OCI-LY7 (cell line): ENCODE measurements at regions not wholly inside any gene's neighbourhood (a gene's known extent, or its start where the extent isn't known, plus 50 kb on each side); places are given as distances from the start of the nearest gene placed in this dataset.

Experiments
- BruUV-seq: library from RNA; stranded (reverse); fragments of 400-500 nt; replicated peaks from 2 replicates; lab custom pipeline; 2021; lab: Mats Ljungman, UMichigan
- CTCF ChIA-PET: fragments of 300-600 bp; sonication (Branson Sonifier 250); formaldehyde crosslinking; loops from one replicate; lab custom pipeline; 2022; ENCODE audit warnings: antibody characterized with exemption; ENCODE audit not compliant: unreplicated experiment; lab: Charles Lee
- POLR2A ChIA-PET: fragments of 300-600 bp; sonication (Branson Sonifier 250); formaldehyde crosslinking; loops from one replicate; lab custom pipeline; 2022; ENCODE audit warnings: antibody characterized with exemption; lab: Charles Lee
- DNase-seq: peaks from one replicate; pipeline ENCODE4 v3.0.0-alpha.2; 2015; ENCODE audit warnings: low spot score
- H2AFZ ChIP-seq: fragments of 200-600 bp; sonication (generic), shearing (Covaris generic); 2 replicates; pipeline ENCODE4 v1.6.1; 2014; ENCODE audit warnings: mild to moderate bottlenecking, antibody characterized with exemption, low read length, moderate library complexity
- H3K27ac ChIP-seq: fragments of 200-600 bp; sonication (generic); 2 replicates; pipeline ENCODE4 v1.5.1; 2014; ENCODE audit warnings: mixed run types, low read depth, mild to moderate bottlenecking, moderate library complexity, low read length, inconsistent platforms; ENCODE audit not compliant: poor library complexity, severe bottlenecking
- H3K36me3 ChIP-seq: fragments of 200-600 bp; sonication (generic); 2 replicates; pipeline ENCODE4 v1.6.1; 2014; ENCODE audit warnings: mild to moderate bottlenecking, antibody characterized with exemption, low read length, moderate library complexity, mixed read lengths; ENCODE audit not compliant: insufficient read depth
- H3K4me1 ChIP-seq: fragments of 200-600 bp; sonication (generic); 2 replicates; pipeline ENCODE4 v1.5.1; 2014; ENCODE audit warnings: mild to moderate bottlenecking, low read length; ENCODE audit not compliant: insufficient read depth, poor library complexity, severe bottlenecking
- H3K4me2 ChIP-seq: fragments of 200-600 bp; sonication (generic); 2 replicates; pipeline ENCODE4 v1.6.1; 2014; ENCODE audit warnings: mild to moderate bottlenecking, low read length
- H3K4me3 ChIP-seq: fragments of 200-600 bp; sonication (generic); 2 replicates; pipeline ENCODE4 v1.5.1; 2014; ENCODE audit warnings: mild to moderate bottlenecking, low read depth, low read length; ENCODE audit not compliant: poor library complexity, severe bottlenecking
- H3K79me2 ChIP-seq: fragments of 200-600 bp; sonication (generic); 2 replicates; pipeline ENCODE4 v1.6.1; 2016; ENCODE audit warnings: low read depth, mild to moderate bottlenecking, low read length, moderate library complexity, mixed read lengths; ENCODE audit not compliant: insufficient read depth
- H3K9me2 ChIP-seq: fragments of 200-600 bp; sonication (generic); 2 replicates; pipeline ENCODE4 v1.6.1; 2016; ENCODE audit warnings: mild to moderate bottlenecking, low read length, mixed read lengths; ENCODE audit not compliant: insufficient read depth
- H3K9me3 ChIP-seq: fragments of 200-600 bp; sonication (generic); 2 replicates; pipeline ENCODE4 v1.6.1; 2014; ENCODE audit warnings: mild to moderate bottlenecking, mixed run types, low read length, mixed read lengths
- H4K20me1 ChIP-seq: fragments of 200-600 bp; sonication (generic); 2 replicates; pipeline ENCODE4 v1.6.1; 2014; ENCODE audit warnings: mild to moderate bottlenecking, antibody characterized with exemption, low read length, moderate library complexity, mixed read lengths; ENCODE audit not compliant: insufficient read depth
- EZH2phosphoT487 ChIP-seq: fragments of 200-600 bp; sonication (generic); IDR thresholded peaks from 2 replicates; pipeline ENCODE4 v1.6.1; 2018; ENCODE audit warnings: low read depth, borderline replicate concordance, mild to moderate bottlenecking, mixed run types, antibody characterized with exemption, low read length, moderate library complexity, mixed read lengths
- intact Hi-C: fragments of 100-400 bp; cut with micrococcal nuclease; formaldehyde crosslinking; loops from one replicate; pipeline ENCODE4 v1.10.0; 2022; ENCODE audit not compliant: unreplicated experiment
- TF ChIP-seq, protein P1 (sequence below): fragments of 200-600 bp; sonication (generic); conservative IDR thresholded peaks from 2 replicates; pipeline ENCODE4 v1.5.1; 2014; ENCODE audit warnings: mild to moderate bottlenecking, antibody characterized with exemption, low read length, moderate library complexity, mixed read lengths

DNA sequence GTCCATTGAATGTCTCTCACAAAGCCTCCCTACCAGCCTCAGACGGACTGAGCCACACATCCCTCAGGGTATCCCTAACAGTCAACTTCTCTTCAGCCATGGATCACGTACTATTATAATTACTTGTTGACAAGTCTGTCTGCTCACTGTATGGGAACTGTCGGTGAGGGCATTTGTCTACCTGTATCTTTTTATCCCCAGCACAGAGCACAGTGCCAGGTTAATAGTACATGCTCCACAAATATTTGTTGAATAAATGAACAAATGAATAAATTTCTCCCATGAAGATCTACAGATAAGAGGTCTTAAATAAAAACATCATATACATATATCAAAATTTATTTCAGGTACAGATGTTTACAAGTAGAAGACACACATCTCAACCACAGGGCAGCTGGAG, 414.0 kb downstream of the SOX9 start:
- no peaks in the 10 kb centered on the region for H3K79me2 ChIP-seq
- CTCF ChIA-PET, result no interaction called here
- intact Hi-C loops, result no loop called here

DNA sequence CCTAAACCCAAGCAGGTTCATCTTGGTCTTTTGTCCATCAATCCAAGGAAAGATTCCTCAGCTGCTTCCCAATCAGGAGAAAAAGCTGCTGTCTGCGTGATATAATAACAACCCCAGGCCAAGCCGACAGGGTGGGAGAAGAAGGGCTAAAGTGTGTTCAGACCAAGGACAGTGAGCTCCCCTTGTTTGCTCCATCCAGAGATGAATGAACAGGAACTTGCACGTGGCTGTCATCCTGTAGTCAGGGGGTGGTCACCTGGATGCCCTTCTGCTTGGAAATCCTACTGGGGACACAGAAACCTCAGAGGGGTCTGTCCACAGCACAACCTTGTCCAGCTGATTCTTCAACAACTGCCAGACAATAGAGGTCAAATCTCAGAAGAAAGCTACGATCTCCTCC, 414.5 kb downstream of the SOX9 start:
- ChIA-PET POLR2A (no interaction called here), CTCF (no interaction called here)
- H3K4me1 ChIP-seq, result no peaks in the 10 kb centered on the region
- no TSS peak for BruUV-seq
- H3K9me2 ChIP-seq, result no peaks in the 10 kb centered on the region
- no peak for DNase-seq
- H3K4me3 ChIP-seq, result no peak overlapping the region
- no peaks in the 10 kb centered on the region for H3K36me3 ChIP-seq
- H3K9me3 ChIP-seq, result peaks cover 5% of the 10 kb centered on the region; the same call in 1 of the 2 replicates
- no peaks in the 10 kb centered on the region for H3K79me2 ChIP-seq
- intact Hi-C loops, result no loop called here
- TF ChIP-seq EZH2phosphoT487, result no peak
- TF ChIP-seq, protein P1, sequence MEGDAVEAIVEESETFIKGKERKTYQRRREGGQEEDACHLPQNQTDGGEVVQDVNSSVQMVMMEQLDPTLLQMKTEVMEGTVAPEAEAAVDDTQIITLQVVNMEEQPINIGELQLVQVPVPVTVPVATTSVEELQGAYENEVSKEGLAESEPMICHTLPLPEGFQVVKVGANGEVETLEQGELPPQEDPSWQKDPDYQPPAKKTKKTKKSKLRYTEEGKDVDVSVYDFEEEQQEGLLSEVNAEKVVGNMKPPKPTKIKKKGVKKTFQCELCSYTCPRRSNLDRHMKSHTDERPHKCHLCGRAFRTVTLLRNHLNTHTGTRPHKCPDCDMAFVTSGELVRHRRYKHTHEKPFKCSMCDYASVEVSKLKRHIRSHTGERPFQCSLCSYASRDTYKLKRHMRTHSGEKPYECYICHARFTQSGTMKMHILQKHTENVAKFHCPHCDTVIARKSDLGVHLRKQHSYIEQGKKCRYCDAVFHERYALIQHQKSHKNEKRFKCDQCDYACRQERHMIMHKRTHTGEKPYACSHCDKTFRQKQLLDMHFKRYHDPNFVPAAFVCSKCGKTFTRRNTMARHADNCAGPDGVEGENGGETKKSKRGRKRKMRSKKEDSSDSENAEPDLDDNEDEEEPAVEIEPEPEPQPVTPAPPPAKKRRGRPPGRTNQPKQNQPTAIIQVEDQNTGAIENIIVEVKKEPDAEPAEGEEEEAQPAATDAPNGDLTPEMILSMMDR, result no peak
- no peaks in the 10 kb centered on the region for H4K20me1 ChIP-seq
- no peak overlapping the region for H3K4me2 ChIP-seq
- H2AFZ ChIP-seq, result no peak overlapping the region
- H3K27ac ChIP-seq, result no peak overlapping the region

More for the DNA sequence above, 414.0 kb downstream of the SOX9 start:
- no peaks in the 10 kb centered on the region for H3K36me3 ChIP-seq
- no peak for TF ChIP-seq EZH2phosphoT487
- TF ChIP-seq, protein P1, result no peak
- H3K9me2 ChIP-seq, result no peaks in the 10 kb centered on the region
- no peaks in the 10 kb centered on the region for H4K20me1 ChIP-seq
- no peak overlapping the region for H3K4me2 ChIP-seq
- POLR2A ChIA-PET, result no interaction called here
- H3K27ac ChIP-seq, result no peak overlapping the region
- H3K4me1 ChIP-seq, result no peaks in the 10 kb centered on the region
- H3K4me3 ChIP-seq, result no peak overlapping the region
- H2AFZ ChIP-seq, result no peak overlapping the region
- BruUV-seq, result no TSS peak
- H3K9me3 ChIP-seq, result peaks cover 5% of the 10 kb centered on the region; the same call in 1 of the 2 replicates
- no peak for DNase-seq

DNA sequence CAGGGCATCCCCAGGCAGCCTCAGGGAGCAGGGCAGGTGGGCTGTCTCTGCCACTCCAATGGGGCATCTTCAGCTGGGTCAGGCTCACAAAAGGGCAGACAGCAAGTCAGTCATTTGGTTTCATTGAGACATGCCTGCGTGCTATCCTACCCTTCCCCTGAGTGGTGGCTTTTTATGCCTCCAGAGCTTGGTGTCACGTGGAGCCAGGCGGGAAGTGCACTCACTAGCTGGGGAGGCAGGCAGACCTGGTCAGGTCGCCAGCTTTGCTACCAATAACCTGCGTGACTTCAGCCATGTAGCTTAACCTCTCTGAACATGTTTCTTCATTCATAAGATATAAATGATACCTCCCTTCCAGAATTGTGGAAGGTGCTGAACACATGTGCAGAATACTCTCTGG, 415.0 kb downstream of the SOX9 start:
- ChIA-PET POLR2A (no interaction called here), CTCF (no interaction called here)
- H2AFZ ChIP-seq, result no peak overlapping the region
- DNase-seq, result no peak
- TF ChIP-seq EZH2phosphoT487, result no peak
- TF ChIP-seq, protein P1, result no peak
- no peaks in the 10 kb centered on the region for H4K20me1 ChIP-seq
- H3K36me3 ChIP-seq, result no peaks in the 10 kb centered on the region
- no TSS peak for BruUV-seq
- H3K4me1 ChIP-seq, result no peaks in the 10 kb centered on the region
- no peak overlapping the region for H3K4me3 ChIP-seq
- H3K9me2 ChIP-seq, result no peaks in the 10 kb centered on the region
- H3K4me2 ChIP-seq, result no peak overlapping the region
- intact Hi-C loops, result no loop called here
- no peaks in the 10 kb centered on the region for H3K79me2 ChIP-seq
- peaks cover 5% of the 10 kb centered on the region; the same call in 1 of the 2 replicates for H3K9me3 ChIP-seq
- no peak overlapping the region for H3K27ac ChIP-seq
